ENCODE measurements at regions not wholly inside any gene's neighbourhood (a gene's known extent, or its start where the extent isn't known, plus 50 kb on each side); places are given as distances from the start of the nearest gene placed in this dataset.
A peak's percentile ranks its signal among the peaks of the same experiment; 100 is the strongest.

GRCh38 chr7:94276795-94277194 lies 117.9 kb upstream of the COL1A2 start:
- DNase-seq (ENCODE audit: low read depth, low spot score): no peak
- no peak overlapping the region for H3K4me3 ChIP-seq
- no peak overlapping the region for H3K27ac ChIP-seq
- TF ChIP-seq EZH2 (IDR thresholded peaks at IDR 0.05) (no peak), FOXP2 (optimal IDR thresholded peaks at IDR 0.05; ENCODE audit: control extremely low read depth, extremely low read length, insufficient read depth) (no peak), POLR2AphosphoS5 (IDR thresholded peaks at IDR 0.05; ENCODE audit: borderline replicate concordance, low read depth, low read length) (no peak)
- no peaks in the 10 kb centered on the region for H3K9me3 ChIP-seq (ENCODE audit: low read depth, low read length)
- H3K36me3 ChIP-seq (ENCODE audit: insufficient read depth, low read length): no peaks in the 10 kb centered on the region
- no peak overlapping the region for H3K9ac ChIP-seq (ENCODE audit: insufficient read length)

DNA sequence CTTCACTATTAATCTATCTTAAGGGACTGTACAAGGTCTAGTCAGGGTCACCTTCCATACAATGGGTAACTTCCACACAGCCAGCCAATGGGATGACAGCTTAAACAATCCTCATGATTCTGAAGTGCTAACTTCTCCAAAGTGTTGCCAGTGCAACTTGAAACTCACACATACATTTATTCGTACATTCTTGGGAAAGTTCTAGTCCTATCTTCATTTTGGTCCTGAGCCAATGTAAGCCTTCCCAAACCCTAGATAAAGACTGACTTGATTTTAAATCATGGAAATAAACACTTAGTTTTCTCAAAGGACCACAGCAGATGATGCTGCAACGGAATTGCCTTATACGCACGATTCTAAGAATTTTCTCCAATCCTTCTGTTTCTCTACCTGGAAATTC lies 117.5 kb upstream of the COL1A2 start:
- no peak for DNase-seq (ENCODE audit: low read depth, low spot score)
- H3K27ac ChIP-seq: no peak overlapping the region
- no peaks in the 10 kb centered on the region for H3K36me3 ChIP-seq (ENCODE audit: insufficient read depth, low read length)
- TF ChIP-seq POLR2AphosphoS5 (IDR thresholded peaks at IDR 0.05; ENCODE audit: borderline replicate concordance, low read depth, low read length) (no peak), EZH2 (IDR thresholded peaks at IDR 0.05) (no peak), FOXP2 (optimal IDR thresholded peaks at IDR 0.05; ENCODE audit: control extremely low read depth, extremely low read length, insufficient read depth) (no peak)
- no peak overlapping the region for H3K9ac ChIP-seq (ENCODE audit: insufficient read length)
- H3K4me3 ChIP-seq: no peak overlapping the region
- no peaks in the 10 kb centered on the region for H3K9me3 ChIP-seq (ENCODE audit: low read depth, low read length)

- Histone ChIP-seq H3K9ac (ENCODE audit: insufficient read length) (no peak overlapping the region), H3K9me3 (ENCODE audit: low read depth, low read length) (no peaks in the 10 kb centered on the region), H3K27ac (no peak overlapping the region), H3K36me3 (ENCODE audit: insufficient read depth, low read length) (no peaks in the 10 kb centered on the region), H3K4me3 (no peak overlapping the region)
- no peak for TF ChIP-seq POLR2AphosphoS5 (IDR thresholded peaks at IDR 0.05; ENCODE audit: borderline replicate concordance, low read depth, low read length)
- TF ChIP-seq EZH2 (IDR thresholded peaks at IDR 0.05): no peak
- no peak for DNase-seq (ENCODE audit: low read depth, low spot score)
Observed at GRCh38 chr7:94280851-94281250, 113.8 kb upstream of the COL1A2 start.

DNA sequence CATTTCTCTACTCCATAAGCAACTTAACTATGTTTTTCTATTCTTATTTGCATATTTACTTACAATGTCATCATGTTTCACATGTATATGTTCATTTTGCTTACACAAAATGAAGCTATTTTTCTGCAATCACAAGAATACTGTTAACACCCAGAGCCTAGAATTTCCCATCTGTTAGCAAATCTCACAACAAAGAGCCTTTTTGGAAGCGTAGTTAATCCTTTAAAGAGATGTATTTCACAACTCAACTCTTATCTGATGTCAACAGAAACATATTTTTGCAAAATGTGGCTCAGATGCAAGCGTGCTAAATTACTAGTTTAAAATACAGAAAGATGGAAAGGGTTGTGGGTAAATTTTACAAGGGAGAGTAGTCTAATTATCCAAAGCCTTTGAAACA lies 110.6 kb upstream of the COL1A2 start:
- peak overlapping the region; percentile 24; the same call in 1 of the 2 replicates for H3K4me3 ChIP-seq
- H3K27ac ChIP-seq: peak overlapping the region; percentile 76
- DNase-seq (ENCODE audit: low read depth, low spot score): peak; percentile 80
- H3K9me3 ChIP-seq (ENCODE audit: low read depth, low read length): no peaks in the 10 kb centered on the region
- no peak overlapping the region for H3K9ac ChIP-seq (ENCODE audit: insufficient read length)
- no peaks in the 10 kb centered on the region for H3K36me3 ChIP-seq (ENCODE audit: insufficient read depth, low read length)
- TF ChIP-seq FOXP2 (optimal IDR thresholded peaks at IDR 0.05; ENCODE audit: control extremely low read depth, extremely low read length, insufficient read depth): peak; percentile 40
- no peak; the same call in 1 of the 2 replicates for TF ChIP-seq POLR2AphosphoS5 (IDR thresholded peaks at IDR 0.05; ENCODE audit: borderline replicate concordance, low read depth, low read length)

DNA sequence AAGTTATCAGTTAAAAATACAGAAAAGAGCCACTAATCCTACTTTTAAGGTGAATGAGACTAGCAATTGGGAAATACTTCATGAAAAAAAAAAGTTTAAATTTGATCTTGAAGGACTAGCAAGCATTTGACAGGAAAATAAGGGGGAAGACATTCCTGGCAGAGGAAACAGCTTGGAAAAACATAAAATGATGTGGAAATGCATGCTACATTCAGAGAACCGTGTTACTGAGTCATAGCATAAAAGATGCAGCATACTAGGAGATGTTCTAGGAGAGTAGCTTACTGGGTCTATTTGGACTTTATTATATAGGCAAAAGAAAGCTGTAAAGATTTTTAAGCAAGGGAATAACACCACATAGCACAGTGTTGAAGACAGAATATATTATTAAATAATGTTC lies 108.6 kb upstream of the COL1A2 start:
- no peaks in the 10 kb centered on the region for H3K36me3 ChIP-seq (ENCODE audit: insufficient read depth, low read length)
- no peak for DNase-seq (ENCODE audit: low read depth, low spot score)
- H3K9ac ChIP-seq (ENCODE audit: insufficient read length): no peak overlapping the region
- TF ChIP-seq EZH2 (IDR thresholded peaks at IDR 0.05) (no peak), FOXP2 (optimal IDR thresholded peaks at IDR 0.05; ENCODE audit: control extremely low read depth, extremely low read length, insufficient read depth) (no peak), POLR2AphosphoS5 (IDR thresholded peaks at IDR 0.05; ENCODE audit: borderline replicate concordance, low read depth, low read length) (no peak)
- no peaks in the 10 kb centered on the region for H3K9me3 ChIP-seq (ENCODE audit: low read depth, low read length)
- no peak overlapping the region for H3K4me3 ChIP-seq
- no peak overlapping the region for H3K27ac ChIP-seq

GRCh38 chr7:94288096-94288495 lies 106.6 kb upstream of the COL1A2 start:
- no peak overlapping the region for H3K9ac ChIP-seq (ENCODE audit: insufficient read length)
- no peak for DNase-seq (ENCODE audit: low read depth, low spot score)
- no peak for TF ChIP-seq POLR2AphosphoS5 (IDR thresholded peaks at IDR 0.05; ENCODE audit: borderline replicate concordance, low read depth, low read length)
- TF ChIP-seq EZH2 (IDR thresholded peaks at IDR 0.05): no peak
- TF ChIP-seq FOXP2 (optimal IDR thresholded peaks at IDR 0.05; ENCODE audit: control extremely low read depth, extremely low read length, insufficient read depth): no peak
- H3K27ac ChIP-seq: no peak overlapping the region
- H3K4me3 ChIP-seq: no peak overlapping the region
- no peaks in the 10 kb centered on the region for H3K36me3 ChIP-seq (ENCODE audit: insufficient read depth, low read length)
- H3K9me3 ChIP-seq (ENCODE audit: low read depth, low read length): no peaks in the 10 kb centered on the region

- H3K9ac ChIP-seq (ENCODE audit: insufficient read length): no peak overlapping the region
- TF ChIP-seq FOXP2 (optimal IDR thresholded peaks at IDR 0.05; ENCODE audit: control extremely low read depth, extremely low read length, insufficient read depth): peak; percentile 44
- no peak for TF ChIP-seq EZH2 (IDR thresholded peaks at IDR 0.05)
- TF ChIP-seq POLR2AphosphoS5 (IDR thresholded peaks at IDR 0.05; ENCODE audit: borderline replicate concordance, low read depth, low read length): no peak
- no peaks in the 10 kb centered on the region for H3K9me3 ChIP-seq (ENCODE audit: low read depth, low read length)
- no peaks in the 10 kb centered on the region for H3K36me3 ChIP-seq (ENCODE audit: insufficient read depth, low read length)
- DNase-seq (ENCODE audit: low read depth, low spot score): peak; percentile 84
- H3K27ac ChIP-seq: no peak overlapping the region
- H3K4me3 ChIP-seq: peak overlapping the region; percentile 47
Observed at GRCh38 chr7:94289071-94289470, 105.6 kb upstream of the COL1A2 start.

DNA sequence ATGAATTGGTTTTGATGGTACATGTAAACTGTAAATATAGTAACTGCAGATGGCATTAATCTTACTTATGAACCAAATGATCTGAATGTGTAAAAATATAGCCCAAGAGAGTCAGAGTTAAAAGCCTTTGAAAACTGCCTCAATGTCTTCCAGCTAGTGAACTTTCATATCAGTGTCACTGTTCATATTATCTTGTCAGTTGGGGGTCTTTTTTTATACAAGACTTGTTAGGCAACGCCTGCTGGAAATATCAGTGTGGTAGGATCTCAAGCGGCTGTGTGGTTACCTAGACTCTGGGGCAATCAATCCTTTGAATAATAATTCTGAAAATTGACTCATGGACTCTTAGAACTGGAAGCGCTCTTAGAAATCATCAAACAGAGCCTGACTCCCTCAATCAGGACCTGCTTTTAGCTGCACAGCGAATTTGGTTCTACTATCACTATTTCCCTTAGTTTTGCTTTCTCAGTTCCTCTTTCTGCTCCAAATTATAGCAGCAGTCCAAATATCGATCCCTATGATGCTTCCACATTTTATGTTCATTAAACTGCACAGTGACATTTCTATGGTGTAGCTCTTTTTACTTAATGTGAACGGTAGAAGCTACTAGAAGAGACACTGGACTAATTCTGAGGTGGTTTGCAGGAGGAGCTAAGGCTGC lies 100.1 kb upstream of the COL1A2 start:
- Histone ChIP-seq H3K9ac (ENCODE audit: insufficient read length) (peak overlapping the region; percentile 7), H3K9me3 (ENCODE audit: low read depth, low read length) (no peaks in the 10 kb centered on the region), H3K36me3 (ENCODE audit: insufficient read depth, low read length) (no peaks in the 10 kb centered on the region), H3K4me3 (no peak overlapping the region), H3K27ac (peak overlapping the region; percentile 49; the same call in 1 of the 2 replicates)
- no peak for DNase-seq (ENCODE audit: low read depth, low spot score)
- TF ChIP-seq POLR2AphosphoS5 (IDR thresholded peaks at IDR 0.05; ENCODE audit: borderline replicate concordance, low read depth, low read length) (no peak), EZH2 (IDR thresholded peaks at IDR 0.05) (no peak), FOXP2 (optimal IDR thresholded peaks at IDR 0.05; ENCODE audit: control extremely low read depth, extremely low read length, insufficient read depth) (no peak)

- Histone ChIP-seq H3K9me3 (ENCODE audit: low read depth, low read length) (no peaks in the 10 kb centered on the region), H3K27ac (peak overlapping the region; percentile 63), H3K36me3 (ENCODE audit: insufficient read depth, low read length) (no peaks in the 10 kb centered on the region), H3K9ac (ENCODE audit: insufficient read length) (peak overlapping the region; percentile 66), H3K4me3 (peak overlapping the region; percentile 55)
- DNase-seq (ENCODE audit: low read depth, low spot score): peak; percentile 73
- TF ChIP-seq FOXP2 (optimal IDR thresholded peaks at IDR 0.05; ENCODE audit: control extremely low read depth, extremely low read length, insufficient read depth): no peak
- TF ChIP-seq EZH2 (IDR thresholded peaks at IDR 0.05): no peak
- no peak for TF ChIP-seq POLR2AphosphoS5 (IDR thresholded peaks at IDR 0.05; ENCODE audit: borderline replicate concordance, low read depth, low read length)
Observed at GRCh38 chr7:94295850-94296249, 98.8 kb upstream of the COL1A2 start.

All from SK-N-MC (cell line).